Neural crest cell (in vitro differentiated cells): ENCODE measurements at regions not wholly inside any gene's neighbourhood (a gene's known extent, or its start where the extent isn't known, plus 50 kb on each side); places are given as distances from the start of the nearest gene placed in this dataset.
A peak's percentile ranks its signal among the peaks of the same experiment; 100 is the strongest.

Source experiments
- DNase-seq: peaks from one replicate; pipeline ENCODE4 v3.0.0; 2021; ENCODE audit warnings: low read depth, mixed read lengths, low spot score
- H3K27ac Mint-ChIP-seq: one replicate; pipeline ENCODE4 v1.8.0; 2021; ENCODE audit warnings: mild to moderate bottlenecking, mixed read lengths; ENCODE audit not compliant: unreplicated experiment
- H3K27me3 Mint-ChIP-seq: 2 replicates; pipeline ENCODE4 v1.8.0; 2021; ENCODE audit warnings: low read depth, mild to moderate bottlenecking, mixed read lengths
- H3K36me3 Mint-ChIP-seq: 2 replicates; pipeline ENCODE4 v1.8.0; 2021; ENCODE audit warnings: low read depth, mild to moderate bottlenecking, mixed read lengths
- H3K4me1 Mint-ChIP-seq: 2 replicates; pipeline ENCODE4 v1.8.0; 2021; ENCODE audit warnings: mixed read lengths
- H3K4me3 Mint-ChIP-seq: one replicate; pipeline ENCODE4 v1.8.0; 2021; ENCODE audit warnings: mild to moderate bottlenecking, mixed read lengths
- H3K9me3 Mint-ChIP-seq: 2 replicates; pipeline ENCODE4 v1.8.0; 2021; ENCODE audit warnings: mixed read lengths
- CTCF ChIP-seq: fragments of 200-600 bp; sonication (generic); conservative IDR thresholded peaks from 2 replicates; pipeline ENCODE4 v1.5.0; 2021; ENCODE audit warnings: antibody characterized with exemption, mild to moderate bottlenecking

- DNase-seq, result no peak
- Mint-ChIP-seq H3K27me3 (peaks cover 6% of the 10 kb centered on the region), H3K27ac (no peak overlapping the region), H3K9me3 (peaks cover 15% of the 10 kb centered on the region), H3K4me3 (no peak overlapping the region), H3K4me1 (no peaks in the 10 kb centered on the region), H3K36me3 (no peaks in the 10 kb centered on the region)
- TF ChIP-seq CTCF, result no peak
Observed at GRCh38 chr9:1473956-1474634, 423.9 kb downstream of the DMRT2 start.

- no peak overlapping the region for H3K27ac Mint-ChIP-seq
- H3K4me3 Mint-ChIP-seq, result no peak overlapping the region
- H3K9me3 Mint-ChIP-seq, result peaks cover 15% of the 10 kb centered on the region
- no peak for TF ChIP-seq CTCF
- no peaks in the 10 kb centered on the region for H3K36me3 Mint-ChIP-seq
- DNase-seq, result no peak
- H3K4me1 Mint-ChIP-seq, result no peaks in the 10 kb centered on the region
- H3K27me3 Mint-ChIP-seq, result peaks cover 6% of the 10 kb centered on the region
Observed at GRCh38 chr9:1474671-1475070, 424.5 kb downstream of the DMRT2 start.

GRCh38 chr9:1490341-1491232, 440.4 kb downstream of the DMRT2 start:
- TF ChIP-seq CTCF, result no peak
- no peaks in the 10 kb centered on the region for H3K4me1 Mint-ChIP-seq
- H3K4me3 Mint-ChIP-seq, result no peak overlapping the region
- H3K9me3 Mint-ChIP-seq, result peaks cover 11% of the 10 kb centered on the region
- no peaks in the 10 kb centered on the region for H3K27me3 Mint-ChIP-seq
- no peak for DNase-seq
- H3K36me3 Mint-ChIP-seq, result peaks cover 2% of the 10 kb centered on the region
- no peak overlapping the region for H3K27ac Mint-ChIP-seq

- no peak for DNase-seq
- Mint-ChIP-seq H3K4me1 (no peaks in the 10 kb centered on the region), H3K27ac (no peak overlapping the region), H3K9me3 (peaks cover 12% of the 10 kb centered on the region), H3K36me3 (peaks cover 2% of the 10 kb centered on the region), H3K27me3 (no peaks in the 10 kb centered on the region), H3K4me3 (no peak overlapping the region)
- no peak for TF ChIP-seq CTCF
Observed at GRCh38 chr9:1492156-1492555, 442.0 kb downstream of the DMRT2 start.

- H3K4me1 Mint-ChIP-seq, result no peaks in the 10 kb centered on the region
- DNase-seq, result no peak
- TF ChIP-seq CTCF, result no peak
- peaks cover 10% of the 10 kb centered on the region for H3K9me3 Mint-ChIP-seq
- no peak overlapping the region for H3K4me3 Mint-ChIP-seq
- no peaks in the 10 kb centered on the region for H3K36me3 Mint-ChIP-seq
- H3K27ac Mint-ChIP-seq, result peak overlapping the region; percentile 27
- H3K27me3 Mint-ChIP-seq, result no peaks in the 10 kb centered on the region
Observed at GRCh38 chr9:1495282-1496030, 445.3 kb downstream of the DMRT2 start.
